AG09309 (cell line): ENCODE measurements at regions not wholly inside any gene's neighbourhood (a gene's known extent, or its start where the extent isn't known, plus 50 kb on each side); places are given as distances from the start of the nearest gene placed in this dataset.

ENCODE experiments used
- DNase-seq: peaks from one replicate; pipeline ENCODE4 v3.0.0-alpha.2; 2010; ENCODE audit warnings: low read depth
- H3K4me3 ChIP-seq: 2 replicates; pipeline ENCODE4 v1.5.1; 2011; ENCODE audit warnings: mild to moderate bottlenecking, low read depth, low read length, moderate library complexity; ENCODE audit not compliant: control insufficient read depth
- CTCF ChIP-seq: IDR thresholded peaks from 2 replicates; pipeline ENCODE4 v1.5.1; 2011; ENCODE audit warnings: mild to moderate bottlenecking, low read depth, low read length, inconsistent platforms; ENCODE audit not compliant: insufficient read depth, control insufficient read depth; ENCODE audit errors: missing control alignments

- no peak for TF ChIP-seq CTCF
- no peak overlapping the region for H3K4me3 ChIP-seq
- no peak for DNase-seq
Observed at GRCh38 chr13:109587689-109588088, 198.7 kb downstream of the IRS2 start.

GRCh38 chr13:109586509-109587346 lies 199.7 kb downstream of the IRS2 start:
- no peak for TF ChIP-seq CTCF
- DNase-seq: no peak
- H3K4me3 ChIP-seq: no peak overlapping the region

- DNase-seq: no peak
- TF ChIP-seq CTCF: no peak
- no peak overlapping the region for H3K4me3 ChIP-seq
Observed at GRCh38 chr13:109584844-109585361, 201.5 kb downstream of the IRS2 start.

GRCh38 chr13:109577191-109577700 lies 209.1 kb downstream of the IRS2 start:
- no peak overlapping the region for H3K4me3 ChIP-seq
- TF ChIP-seq CTCF: no peak
- DNase-seq: no peak

GRCh38 chr13:109576331-109576813 lies 210.0 kb downstream of the IRS2 start:
- no peak for DNase-seq
- no peak overlapping the region for H3K4me3 ChIP-seq
- TF ChIP-seq CTCF: no peak

GRCh38 chr13:109575821-109576220 lies 210.6 kb downstream of the IRS2 start:
- no peak for TF ChIP-seq CTCF
- no peak overlapping the region for H3K4me3 ChIP-seq
- no peak for DNase-seq

GRCh38 chr13:109572389-109572788 lies 214.0 kb downstream of the IRS2 start:
- no peak overlapping the region for H3K4me3 ChIP-seq
- TF ChIP-seq CTCF: no peak
- no peak for DNase-seq
